ENCODE measurements at regions not wholly inside any gene's neighbourhood (a gene's known extent, or its start where the extent isn't known, plus 50 kb on each side); places are given as distances from the start of the nearest gene placed in this dataset.
A peak's percentile ranks its signal among the peaks of the same experiment; 100 is the strongest.
"Not testable (repeated sequence)": the region's sequence is repeated elsewhere in the genome, so short reads cannot be mapped to it uniquely, and the experiment has no call there.

DNA sequence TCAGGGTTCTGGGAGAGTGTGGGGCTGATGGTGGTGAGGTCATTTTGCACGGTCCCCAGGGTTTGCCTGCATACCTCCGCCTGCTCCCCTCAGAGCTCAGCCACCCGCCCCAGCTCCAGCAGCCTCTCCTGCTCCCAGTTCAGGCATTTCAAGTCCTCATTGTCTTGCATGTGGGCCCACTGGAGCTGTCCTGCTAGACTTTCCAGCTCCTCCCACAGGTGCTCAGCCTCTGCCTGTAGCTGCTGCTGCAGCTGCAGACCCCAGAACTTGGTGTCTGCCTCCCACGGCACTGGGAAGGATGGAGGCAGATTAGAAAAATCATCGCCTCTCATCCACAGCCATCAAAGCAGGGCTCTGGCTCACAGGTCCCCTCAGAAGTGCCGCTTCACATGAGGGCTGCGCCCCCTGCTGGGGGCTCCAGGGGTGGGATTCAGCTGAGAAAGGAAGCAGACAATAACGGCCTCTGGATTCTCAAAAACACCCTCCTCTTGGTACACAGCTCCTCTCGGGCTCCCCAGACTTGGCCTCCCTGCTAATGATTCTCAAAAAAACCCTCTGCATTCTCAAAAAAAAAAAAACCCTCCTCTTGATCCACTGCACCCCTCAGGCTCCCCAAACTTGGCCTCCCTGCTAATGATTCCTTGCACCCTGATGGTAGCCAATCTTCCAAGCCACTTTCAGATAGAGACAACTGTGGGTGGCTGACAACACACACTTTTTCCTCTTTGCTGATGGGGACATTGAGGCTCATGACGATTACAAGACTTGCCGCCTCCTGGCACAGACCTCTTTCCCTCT lies 89.3 kb upstream of the C2CD4B start:
- no peak overlapping the region for H3K27ac ChIP-seq (ENCODE audit: low read depth, low read length)
- peak; percentile 10 for DNase-seq (ENCODE audit: low read depth, low spot score)
- TF ChIP-seq, protein P1, sequence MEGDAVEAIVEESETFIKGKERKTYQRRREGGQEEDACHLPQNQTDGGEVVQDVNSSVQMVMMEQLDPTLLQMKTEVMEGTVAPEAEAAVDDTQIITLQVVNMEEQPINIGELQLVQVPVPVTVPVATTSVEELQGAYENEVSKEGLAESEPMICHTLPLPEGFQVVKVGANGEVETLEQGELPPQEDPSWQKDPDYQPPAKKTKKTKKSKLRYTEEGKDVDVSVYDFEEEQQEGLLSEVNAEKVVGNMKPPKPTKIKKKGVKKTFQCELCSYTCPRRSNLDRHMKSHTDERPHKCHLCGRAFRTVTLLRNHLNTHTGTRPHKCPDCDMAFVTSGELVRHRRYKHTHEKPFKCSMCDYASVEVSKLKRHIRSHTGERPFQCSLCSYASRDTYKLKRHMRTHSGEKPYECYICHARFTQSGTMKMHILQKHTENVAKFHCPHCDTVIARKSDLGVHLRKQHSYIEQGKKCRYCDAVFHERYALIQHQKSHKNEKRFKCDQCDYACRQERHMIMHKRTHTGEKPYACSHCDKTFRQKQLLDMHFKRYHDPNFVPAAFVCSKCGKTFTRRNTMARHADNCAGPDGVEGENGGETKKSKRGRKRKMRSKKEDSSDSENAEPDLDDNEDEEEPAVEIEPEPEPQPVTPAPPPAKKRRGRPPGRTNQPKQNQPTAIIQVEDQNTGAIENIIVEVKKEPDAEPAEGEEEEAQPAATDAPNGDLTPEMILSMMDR (IDR thresholded peaks at IDR 0.05; ENCODE audit: low read depth, low read length) = peak; percentile 85
- POLR2A ChIA-PET = interaction anchor here (0.6 kb wide), 1 partner anchor 302 kb away, joined by 3 read pairs; no protein-coding TSS in a partner anchor
- H3K9me3 ChIP-seq (ENCODE audit: control insufficient read depth, insufficient read depth, low read length) = no peaks in the 10 kb centered on the region
- no peak overlapping the region for H3K4me3 ChIP-seq (ENCODE audit: low read depth, low read length)
- CTCF ChIA-PET = interaction anchor here (0.5 to 2.0 kb wide), 18 partner anchors 9 to 388 kb away, joined by 3 to 16 read pairs (median 4); no protein-coding TSS in a partner anchor
- H3K27me3 ChIP-seq (ENCODE audit: control insufficient read depth, insufficient read depth, low read length) = peaks cover 7% of the 10 kb centered on the region

DNA sequence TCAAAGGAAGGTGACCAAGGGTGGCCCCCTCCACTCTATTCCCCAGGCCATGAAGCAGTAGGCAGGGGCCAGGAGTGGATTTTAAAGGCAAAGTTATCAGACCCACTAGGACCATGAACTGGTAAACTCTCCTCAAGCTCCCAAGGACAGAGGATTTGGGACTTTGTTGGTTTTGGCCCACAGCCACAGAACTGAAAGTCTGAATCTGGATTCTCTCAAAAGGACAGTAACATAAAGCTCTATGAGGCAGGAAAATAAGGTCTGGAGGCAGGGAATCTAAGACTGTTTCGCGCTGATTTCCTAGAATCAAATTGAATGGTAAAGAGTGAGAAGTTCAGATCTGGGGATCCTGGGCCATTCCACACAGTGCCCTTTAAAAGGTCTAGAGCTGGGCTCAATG lies 91.3 kb upstream of the C2CD4B start:
- POLR2A ChIA-PET; CTCF ChIA-PET; H3K4me3 ChIP-seq (ENCODE audit: low read depth, low read length); H3K9me3 ChIP-seq (ENCODE audit: control insufficient read depth, insufficient read depth, low read length); H3K27ac ChIP-seq (ENCODE audit: low read depth, low read length); DNase-seq (ENCODE audit: low read depth, low spot score); H3K27me3 ChIP-seq (ENCODE audit: control insufficient read depth, insufficient read depth, low read length): not testable (repeated sequence)

DNA sequence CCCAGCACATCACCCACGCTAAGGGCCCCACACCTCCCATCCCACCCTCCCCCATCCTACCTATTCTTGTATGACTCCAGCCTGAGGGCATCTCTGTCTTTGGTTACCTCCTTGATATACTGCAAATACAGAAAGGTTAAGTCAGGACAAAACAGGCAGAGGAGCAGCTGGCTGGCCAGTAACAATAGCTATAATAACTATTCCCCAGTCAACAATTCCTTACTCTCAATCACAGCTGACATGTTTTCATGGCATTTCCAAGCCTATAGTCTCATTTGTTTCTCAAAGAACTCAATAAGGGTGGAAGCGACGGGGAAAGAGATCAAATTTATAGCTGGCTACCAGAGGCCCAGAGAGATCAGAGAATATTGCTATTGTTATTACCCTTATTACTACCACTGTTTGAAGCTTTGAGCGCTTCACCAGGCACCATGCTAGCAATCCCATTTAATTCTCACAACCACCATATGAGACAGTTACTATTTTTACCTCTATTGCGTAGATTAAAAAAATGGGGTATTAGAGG lies 93.0 kb upstream of the C2CD4B start:
- CTCF ChIA-PET = interaction anchor here (0.8 to 1.2 kb wide), 3 partner anchors 48 to 133 kb away, joined by 3 to 4 read pairs (median 3); no protein-coding TSS in a partner anchor
- H3K9me3 ChIP-seq (ENCODE audit: control insufficient read depth, insufficient read depth, low read length) = peaks cover 14% of the 10 kb centered on the region
- H3K27me3 ChIP-seq (ENCODE audit: control insufficient read depth, insufficient read depth, low read length) = peaks cover 2% of the 10 kb centered on the region
- POLR2A ChIA-PET = no interaction called here
- DNase-seq (ENCODE audit: low read depth, low spot score) = no peak
- TF ChIP-seq, protein P1 (IDR thresholded peaks at IDR 0.05; ENCODE audit: low read depth, low read length) = no peak
- no peak overlapping the region for H3K27ac ChIP-seq (ENCODE audit: low read depth, low read length)
- H3K4me3 ChIP-seq (ENCODE audit: low read depth, low read length) = no peak overlapping the region

DNA sequence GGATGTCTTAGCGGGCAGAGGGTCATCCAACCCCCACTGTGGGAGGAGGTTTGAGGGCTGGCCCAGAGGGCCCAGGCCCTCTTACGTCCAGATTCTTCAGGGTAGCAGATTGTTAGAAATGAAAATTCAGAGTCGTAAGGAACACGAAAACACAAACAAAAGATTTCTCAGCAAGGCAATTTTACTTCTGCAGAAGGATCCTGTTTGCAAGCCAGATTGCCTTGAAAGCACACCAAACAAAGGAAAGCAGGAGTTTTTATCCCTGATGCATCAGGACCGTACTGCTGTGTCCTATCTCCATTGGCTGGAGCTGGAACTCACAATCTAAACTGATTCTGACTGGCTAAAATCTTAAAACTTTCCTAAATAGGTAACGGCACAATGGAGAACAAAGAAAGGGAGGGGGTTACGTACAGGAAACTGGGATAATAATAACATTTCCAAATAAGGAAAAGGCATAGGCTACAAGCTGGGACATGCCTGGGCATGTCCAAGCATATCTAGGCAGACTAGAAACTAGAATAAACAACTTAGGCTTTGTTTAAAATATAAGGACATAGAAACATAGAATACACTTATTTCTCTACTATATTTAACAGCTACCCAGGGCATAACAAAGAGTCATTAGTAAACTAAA lies 97.3 kb upstream of the C2CD4B start:
- no peak for DNase-seq (ENCODE audit: low read depth, low spot score)
- peaks cover 20% of the 10 kb centered on the region for H3K9me3 ChIP-seq (ENCODE audit: control insufficient read depth, insufficient read depth, low read length)
- ChIA-PET POLR2A (no interaction called here), CTCF (interaction anchor here (2.5 kb wide), 1 partner anchor 8 kb away, joined by 8 read pairs; no protein-coding TSS in a partner anchor)
- no peak overlapping the region for H3K4me3 ChIP-seq (ENCODE audit: low read depth, low read length)
- no peaks in the 10 kb centered on the region for H3K27me3 ChIP-seq (ENCODE audit: control insufficient read depth, insufficient read depth, low read length)
- peak overlapping the region; percentile 21 for H3K27ac ChIP-seq (ENCODE audit: low read depth, low read length)
- TF ChIP-seq, protein P1 (IDR thresholded peaks at IDR 0.05; ENCODE audit: low read depth, low read length) = no peak

DNA sequence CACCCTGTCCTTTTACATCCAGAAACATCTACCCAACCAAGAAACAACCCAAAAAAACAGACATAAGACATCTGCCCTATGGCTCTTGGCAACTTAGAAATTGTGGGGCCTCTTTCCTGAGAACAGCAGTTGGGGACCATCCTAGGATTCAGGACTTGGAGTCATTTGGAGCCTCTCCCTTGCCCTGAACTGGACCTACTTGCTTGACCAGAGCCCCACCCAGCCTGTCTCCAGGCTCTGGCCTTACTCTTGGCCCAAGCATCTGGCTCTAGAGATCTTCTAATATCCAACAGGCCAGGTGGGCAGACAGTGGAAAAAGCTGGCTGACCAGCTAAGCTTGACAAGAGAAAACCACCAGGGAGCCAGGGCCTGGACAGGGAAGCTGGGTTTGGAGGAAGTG lies 99.1 kb upstream of the C2CD4B start:
- ChIA-PET POLR2A (no interaction called here), CTCF (interaction anchor here (2.5 kb wide), 1 partner anchor 10 kb away, joined by 8 read pairs; no protein-coding TSS in a partner anchor)
- H3K27ac ChIP-seq (ENCODE audit: low read depth, low read length) = no peak overlapping the region
- no peaks in the 10 kb centered on the region for H3K27me3 ChIP-seq (ENCODE audit: control insufficient read depth, insufficient read depth, low read length)
- DNase-seq (ENCODE audit: low read depth, low spot score) = no peak
- peaks cover 23% of the 10 kb centered on the region for H3K9me3 ChIP-seq (ENCODE audit: control insufficient read depth, insufficient read depth, low read length)
- H3K4me3 ChIP-seq (ENCODE audit: low read depth, low read length) = no peak overlapping the region
- TF ChIP-seq, protein P1 (IDR thresholded peaks at IDR 0.05; ENCODE audit: low read depth, low read length) = no peak

Measured in AG04450 (cell line).